Upper lobe of right lung (tissue), 1 donor: ENCODE measurements at regions not wholly inside any gene's neighbourhood (a gene's known extent, or its start where the extent isn't known, plus 50 kb on each side); places are given as distances from the start of the nearest gene placed in this dataset.

Experiments used
- ATAC-seq: fragments of 200-7000 bp; cut with Tn5 transposase; one replicate; pipeline ENCODE4 v1.9.1; 2020; ENCODE audit warnings: mild to moderate bottlenecking, moderate library complexity
- DNase-seq: peaks from one replicate; pipeline ENCODE4 v3.0.0-alpha.2; 2020
- H3K27ac ChIP-seq: fragments of 200-600 bp; one replicate; pipeline ENCODE4 v1.8.0; 2022
- H3K27me3 ChIP-seq: fragments of 200-600 bp; one replicate; pipeline ENCODE4 v1.8.0; 2022; ENCODE audit warnings: mild to moderate bottlenecking
- H3K36me3 ChIP-seq: fragments of 200-600 bp; one replicate; pipeline ENCODE4 v1.8.0; 2022
- H3K4me1 ChIP-seq: fragments of 200-600 bp; one replicate; pipeline ENCODE4 v1.8.0; 2022
- H3K4me3 ChIP-seq: fragments of 200-600 bp; one replicate; pipeline ENCODE4 v1.8.0; 2022; ENCODE audit warnings: mild to moderate bottlenecking
- H3K9me3 ChIP-seq: fragments of 200-600 bp; one replicate; pipeline ENCODE4 v1.8.0; 2022
- intact Hi-C: fragments of 100-400 bp; cut with DNase I; formaldehyde crosslinking; loops from one replicate; pipeline ENCODE4 v1.11.0; 2022
- TF ChIP-seq, protein P1 (sequence below): fragments of 200-600 bp; IDR thresholded peaks from one replicate; pipeline ENCODE4 v1.8.0; 2022; ENCODE audit warnings: antibody characterized with exemption
- donor health status: DM: no; HTN: yes; CAD: no; lungs with severe emphysema.

DNA sequence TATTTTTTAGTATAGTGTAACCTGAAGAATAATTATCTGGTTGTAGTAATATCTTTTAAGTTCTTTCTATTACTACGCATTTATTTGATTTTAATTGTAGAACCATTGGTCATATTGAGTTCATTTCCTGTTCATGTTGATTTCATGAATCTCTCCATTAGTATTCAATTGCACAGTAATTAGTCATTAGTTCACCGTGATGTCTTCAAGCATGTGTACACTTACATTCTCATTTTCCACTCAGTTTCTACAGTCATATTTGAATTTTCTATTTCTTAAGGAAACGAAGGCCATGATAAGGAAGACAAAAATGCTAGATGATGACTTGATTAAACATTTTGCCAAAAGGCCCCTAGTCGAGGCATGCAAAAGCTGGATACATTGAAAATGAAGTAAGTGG, 333.7 kb upstream of the FANCL start:
- H3K36me3 ChIP-seq, result no peaks in the 10 kb centered on the region
- no peaks in the 10 kb centered on the region for H3K9me3 ChIP-seq
- ATAC-seq, result no peak
- TF ChIP-seq, protein P1, sequence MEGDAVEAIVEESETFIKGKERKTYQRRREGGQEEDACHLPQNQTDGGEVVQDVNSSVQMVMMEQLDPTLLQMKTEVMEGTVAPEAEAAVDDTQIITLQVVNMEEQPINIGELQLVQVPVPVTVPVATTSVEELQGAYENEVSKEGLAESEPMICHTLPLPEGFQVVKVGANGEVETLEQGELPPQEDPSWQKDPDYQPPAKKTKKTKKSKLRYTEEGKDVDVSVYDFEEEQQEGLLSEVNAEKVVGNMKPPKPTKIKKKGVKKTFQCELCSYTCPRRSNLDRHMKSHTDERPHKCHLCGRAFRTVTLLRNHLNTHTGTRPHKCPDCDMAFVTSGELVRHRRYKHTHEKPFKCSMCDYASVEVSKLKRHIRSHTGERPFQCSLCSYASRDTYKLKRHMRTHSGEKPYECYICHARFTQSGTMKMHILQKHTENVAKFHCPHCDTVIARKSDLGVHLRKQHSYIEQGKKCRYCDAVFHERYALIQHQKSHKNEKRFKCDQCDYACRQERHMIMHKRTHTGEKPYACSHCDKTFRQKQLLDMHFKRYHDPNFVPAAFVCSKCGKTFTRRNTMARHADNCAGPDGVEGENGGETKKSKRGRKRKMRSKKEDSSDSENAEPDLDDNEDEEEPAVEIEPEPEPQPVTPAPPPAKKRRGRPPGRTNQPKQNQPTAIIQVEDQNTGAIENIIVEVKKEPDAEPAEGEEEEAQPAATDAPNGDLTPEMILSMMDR, result no peak
- no peak overlapping the region for H3K27ac ChIP-seq
- no peak for DNase-seq
- no peaks in the 10 kb centered on the region for H3K4me1 ChIP-seq
- intact Hi-C loops, result no loop called here
- no peak overlapping the region for H3K4me3 ChIP-seq
- no peaks in the 10 kb centered on the region for H3K27me3 ChIP-seq

DNA sequence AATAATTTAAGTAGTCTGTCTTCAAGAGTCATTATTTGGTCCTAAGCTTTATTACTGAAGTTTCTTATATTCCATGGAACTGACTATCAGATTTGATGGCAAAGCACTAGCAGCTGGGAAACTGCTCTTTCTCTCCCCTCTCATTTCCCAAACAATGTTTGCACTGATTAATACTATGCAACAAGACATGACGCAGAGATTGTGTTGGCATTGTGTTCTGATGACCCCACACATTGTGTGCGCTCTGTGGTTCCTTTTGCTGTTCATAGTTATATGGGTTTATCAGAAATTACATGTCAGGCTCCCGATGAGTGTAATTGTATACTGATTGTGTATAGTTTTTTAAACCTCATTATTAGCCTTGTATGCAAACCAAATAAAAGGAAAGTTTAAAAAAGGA, 331.6 kb upstream of the FANCL start:
- H3K27me3 ChIP-seq, result no peaks in the 10 kb centered on the region

DNA sequence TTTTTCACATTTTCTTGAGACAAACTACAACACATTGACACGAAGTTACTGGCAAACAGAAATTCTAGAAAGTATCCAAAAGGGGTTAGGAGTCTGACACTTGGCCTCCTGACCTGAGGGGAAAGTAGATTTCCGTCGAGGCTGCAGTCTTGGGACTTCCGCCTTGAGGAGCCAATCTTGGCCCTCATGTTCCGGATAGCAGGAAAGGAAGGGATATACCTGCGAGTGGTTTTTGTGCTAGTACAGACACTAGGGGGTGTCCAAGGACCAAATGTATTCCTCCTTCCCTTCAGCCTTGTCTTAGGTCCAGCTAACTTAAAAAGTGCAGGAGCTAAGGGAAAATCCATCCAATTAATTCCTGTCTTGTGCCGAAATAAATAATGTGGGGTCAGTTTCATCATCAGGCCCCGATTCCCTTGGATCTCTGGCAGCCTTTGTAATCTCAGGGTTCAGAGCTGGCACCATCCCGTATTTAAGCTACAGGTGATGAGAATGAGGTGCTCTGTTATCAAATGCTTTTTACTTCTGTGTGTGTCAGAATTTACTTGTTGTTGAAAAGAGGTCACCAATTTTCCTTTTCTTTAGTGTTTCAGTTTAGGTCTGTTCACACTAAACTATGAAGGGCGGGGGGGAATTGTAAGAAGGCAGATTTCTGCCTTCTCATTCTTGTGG, 330.2 kb upstream of the FANCL start:
- DNase-seq, result no peak
- Histone ChIP-seq H3K36me3 (no peaks in the 10 kb centered on the region), H3K4me1 (no peaks in the 10 kb centered on the region), H3K27ac (no peak overlapping the region), H3K27me3 (no peaks in the 10 kb centered on the region), H3K9me3 (no peaks in the 10 kb centered on the region), H3K4me3 (no peak overlapping the region)
- intact Hi-C loops, result no loop called here
- TF ChIP-seq, protein P1, result peak; percentile 57
- ATAC-seq, result peak; percentile 98

More for the DNA sequence above, 331.6 kb upstream of the FANCL start:
- Histone ChIP-seq H3K36me3 (no peaks in the 10 kb centered on the region), H3K4me1 (no peaks in the 10 kb centered on the region), H3K4me3 (no peak overlapping the region), H3K9me3 (no peaks in the 10 kb centered on the region), H3K27ac (no peak overlapping the region)
- intact Hi-C loops, result no loop called here
- DNase-seq, result no peak
- no peak for ATAC-seq
- TF ChIP-seq, protein P1, result no peak

DNA sequence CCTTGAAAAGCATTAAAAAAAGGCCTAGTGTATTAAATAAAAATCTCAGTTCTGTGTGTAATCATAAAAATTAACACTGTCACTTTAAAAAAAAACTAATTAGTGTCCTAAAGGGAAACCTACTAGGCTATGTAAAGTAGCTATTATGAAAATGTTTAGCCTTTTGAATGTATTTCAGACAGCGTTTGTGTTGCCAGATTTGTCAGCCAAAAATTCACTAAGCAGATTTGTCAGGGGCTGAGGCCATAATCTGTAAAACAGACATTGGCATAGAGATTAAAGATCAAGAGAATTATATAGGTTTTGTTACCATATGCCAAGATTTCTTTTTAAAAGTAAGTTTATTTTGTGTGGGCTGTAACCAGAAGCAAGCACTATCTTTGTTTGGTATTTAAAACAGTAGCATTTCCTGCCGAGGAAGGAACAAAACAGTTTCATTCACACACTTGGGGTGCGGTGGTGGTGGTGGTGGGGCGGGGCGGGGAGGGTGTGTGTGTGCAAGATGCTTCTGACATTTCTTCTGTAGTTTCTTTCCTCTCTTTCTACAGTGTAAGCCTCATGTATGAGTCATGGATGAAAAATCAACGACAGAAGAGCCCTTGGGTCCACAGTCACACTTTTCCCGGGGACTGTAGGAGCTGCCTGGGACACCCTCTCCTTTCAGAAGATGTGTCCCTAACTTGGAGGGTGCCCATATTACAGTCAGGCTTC, 328.5 kb upstream of the FANCL start:
- Histone ChIP-seq H3K4me3 (no peak overlapping the region), H3K36me3 (no peaks in the 10 kb centered on the region), H3K4me1 (no peaks in the 10 kb centered on the region), H3K27ac (no peak overlapping the region), H3K9me3 (no peaks in the 10 kb centered on the region), H3K27me3 (no peaks in the 10 kb centered on the region)
- TF ChIP-seq, protein P1, result no peak
- DNase-seq, result no peak
- intact Hi-C loops, result no loop called here
- peak; percentile 34 for ATAC-seq

DNA sequence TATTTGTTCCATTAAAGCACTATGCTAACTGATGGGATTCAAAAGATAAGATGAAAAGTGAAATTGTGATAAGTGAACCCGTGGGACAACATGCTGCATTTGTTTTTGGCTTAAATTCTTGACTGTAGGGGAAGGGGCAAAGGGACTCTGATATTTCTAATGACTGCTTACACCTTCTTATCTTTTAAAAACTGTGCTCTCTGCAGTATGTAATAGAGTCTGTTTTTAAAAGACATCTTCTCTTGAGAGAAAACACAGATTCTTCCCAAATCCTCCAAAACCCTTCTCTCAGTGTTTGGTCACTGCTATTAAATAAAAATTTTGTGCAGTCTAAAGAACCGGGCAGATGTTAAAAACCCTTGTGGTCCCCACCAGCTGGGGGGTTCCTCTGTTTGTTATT, 327.8 kb upstream of the FANCL start:
- Histone ChIP-seq H3K9me3 (no peaks in the 10 kb centered on the region), H3K4me1 (no peaks in the 10 kb centered on the region), H3K4me3 (no peak overlapping the region), H3K36me3 (no peaks in the 10 kb centered on the region), H3K27me3 (no peaks in the 10 kb centered on the region), H3K27ac (no peak overlapping the region)
- DNase-seq, result no peak
- intact Hi-C loops, result no loop called here
- TF ChIP-seq, protein P1, result no peak
- no peak for ATAC-seq
